HG02798 (cell line): ENCODE measurements at regions not wholly inside any gene's neighbourhood (a gene's known extent, or its start where the extent isn't known, plus 50 kb on each side); places are given as distances from the start of the nearest gene placed in this dataset.
"Not testable (repeated sequence)": the region's sequence is repeated elsewhere in the genome, so short reads cannot be mapped to it uniquely, and the experiment has no call there.

Experiments
- ATAC-seq: cut with Tn5 transposase; IDR thresholded peaks from one replicate; pipeline ENCODE4 v1.9.1; 2021; ENCODE audit warnings: mild to moderate bottlenecking; ENCODE audit not compliant: unreplicated experiment, poor library complexity

- no peak for ATAC-seq
Measured at GRCh38 chr2:22136446-22136845, 1012.7 kb downstream of the TDRD15 start.

- no peak for ATAC-seq
Measured at GRCh38 chr2:22143840-22144239, 1020.1 kb downstream of the TDRD15 start.

- ATAC-seq = no peak
Measured at GRCh38 chr2:22153931-22154613, 1030.3 kb downstream of the TDRD15 start.

GRCh38 chr2:22156661-22157060, 1032.9 kb downstream of the TDRD15 start:
- not testable (repeated sequence) for ATAC-seq

- no peak for ATAC-seq
Measured at GRCh38 chr2:22167256-22167655, 1043.5 kb downstream of the TDRD15 start.

- ATAC-seq = no peak
Measured at GRCh38 chr2:22175003-22175402, 1051.2 kb downstream of the TDRD15 start.

- no peak for ATAC-seq
Measured at GRCh38 chr2:22185251-22185650, 1061.5 kb downstream of the TDRD15 start.

GRCh38 chr2:22186261-22186828, 1062.6 kb downstream of the TDRD15 start:
- not testable (repeated sequence) for ATAC-seq

GRCh38 chr2:22189893-22190480, 1066.2 kb downstream of the TDRD15 start:
- no peak for ATAC-seq

GRCh38 chr2:22194218-22194617, 1070.5 kb downstream of the TDRD15 start:
- ATAC-seq = no peak

- no peak for ATAC-seq
Measured at GRCh38 chr2:22196806-22197205, 1073.0 kb downstream of the TDRD15 start.

GRCh38 chr2:22198381-22199283, 1074.9 kb downstream of the TDRD15 start:
- no peak for ATAC-seq

GRCh38 chr2:22199994-22200393, 1076.2 kb downstream of the TDRD15 start:
- ATAC-seq = no peak

GRCh38 chr2:22209545-22209944, 1085.8 kb downstream of the TDRD15 start:
- no peak for ATAC-seq

- ATAC-seq = no peak
Measured at GRCh38 chr2:22213237-22213636, 1089.5 kb downstream of the TDRD15 start.

- ATAC-seq = no peak
Measured at GRCh38 chr2:22215517-22215916, 1091.7 kb downstream of the TDRD15 start.

- ATAC-seq = no peak
Measured at GRCh38 chr2:22217881-22218280, 1094.1 kb downstream of the TDRD15 start.

GRCh38 chr2:22221006-22221405, 1097.2 kb downstream of the TDRD15 start:
- ATAC-seq = no peak

- no peak for ATAC-seq
Measured at GRCh38 chr2:22238967-22239366, 1115.2 kb downstream of the TDRD15 start.

- no peak for ATAC-seq
Measured at GRCh38 chr2:22247466-22247865, 1123.7 kb downstream of the TDRD15 start.

GRCh38 chr2:22248851-22249250, 1125.1 kb downstream of the TDRD15 start:
- no peak for ATAC-seq
